GM12891 (cell line): ENCODE measurements at regions not wholly inside any gene's neighbourhood (a gene's known extent, or its start where the extent isn't known, plus 50 kb on each side); places are given as distances from the start of the nearest gene placed in this dataset.

Experiments
- POLR2A ChIP-seq: IDR thresholded peaks from 2 replicates; pipeline ENCODE4 v1.6.1; 2011; ENCODE audit warnings: low read depth, low read length, control low read depth
- POLR2AphosphoS5 ChIP-seq: IDR thresholded peaks from 2 replicates; pipeline ENCODE4 v1.6.1; 2011; ENCODE audit warnings: low read depth, low read length, control low read depth
- POU2F2 ChIP-seq: IDR thresholded peaks from 2 replicates; pipeline ENCODE4 v1.6.1; 2011; ENCODE audit warnings: low read depth, mild to moderate bottlenecking, control low read depth, low read length, moderate library complexity
- SPI1 ChIP-seq: IDR thresholded peaks from 2 replicates; pipeline ENCODE4 v1.6.1; 2011; ENCODE audit warnings: low read depth, low read length, control low read depth
- TAF1 ChIP-seq: IDR thresholded peaks from 2 replicates; pipeline ENCODE4 v1.6.1; 2011; ENCODE audit warnings: low read depth, low read length, control low read depth

DNA sequence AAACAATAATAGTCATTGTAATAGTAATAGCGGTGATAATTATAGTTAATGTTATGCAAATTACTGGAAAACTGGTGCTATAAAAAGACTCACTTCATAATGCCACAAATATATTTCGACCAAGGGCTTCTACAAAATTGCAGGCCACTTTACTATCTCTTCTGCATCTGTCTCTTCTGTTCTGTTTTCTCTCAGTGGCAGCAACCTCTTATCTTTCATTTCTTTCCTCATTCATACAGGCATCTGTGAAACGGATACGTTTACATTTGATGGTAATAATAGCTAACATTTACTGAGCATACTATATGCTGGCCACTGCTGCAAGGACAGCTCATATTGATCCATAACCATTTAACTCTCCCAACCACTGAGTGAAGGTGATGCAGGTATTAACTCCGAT is 537.4 kb upstream of the PFKP start:
- no peak for TF ChIP-seq POLR2A
- TF ChIP-seq POLR2AphosphoS5, result no peak
- no peak for TF ChIP-seq TAF1
- TF ChIP-seq POU2F2, result no peak
- no peak for TF ChIP-seq SPI1
